ENCODE measurements at regions not wholly inside any gene's neighbourhood (a gene's known extent, or its start where the extent isn't known, plus 50 kb on each side); places are given as distances from the start of the nearest gene placed in this dataset.

- TF ChIP-seq GATA3 (IDR thresholded peaks at IDR 0.05; ENCODE audit: low read depth, low read length) (no peak), GATA2 (IDR thresholded peaks at IDR 0.05; ENCODE audit: low read depth, low read length) (no peak)
Measured at GRCh38 chr6:93040375-93040774, 379.0 kb downstream of the EPHA7 start.
